Motor neuron (in vitro differentiated cells): ENCODE measurements at regions not wholly inside any gene's neighbourhood (a gene's known extent, or its start where the extent isn't known, plus 50 kb on each side); places are given as distances from the start of the nearest gene placed in this dataset.

ENCODE experiments used
- ATAC-seq, 8 experiments: fragments of 200-7000 bp; cut with Tn5 transposase; replicated peaks in 6 of 8; 2 replicates each; pipeline ENCODE4 v1.8.0; 2021; ENCODE audit warnings: mild to moderate bottlenecking in 8 of 8, moderate library complexity in 8 of 8
- H3K27ac ChIP-seq, 2 donors: fragments of 250-450 bp; sonication (Bioruptor Pico); 2 replicates each; pipeline ENCODE4 v1.9.0; 2021; ENCODE audit warnings: antibody characterized with exemption in 2 of 2, mild to moderate bottlenecking in 2 of 2, moderate library complexity in 1 of 2
- H3K4me1 ChIP-seq, 2 donors: fragments of 250-450 bp; sonication (Bioruptor Pico); replicated peaks in 1 of 2; 2 replicates each; pipeline ENCODE4 v1.6.1; 2021; ENCODE audit warnings: antibody characterized with exemption in 2 of 2, mild to moderate bottlenecking in 2 of 2, moderate library complexity in 1 of 2
- H3K4me3 ChIP-seq, 5 donors: fragments of 250-450 bp; sonication (Bioruptor Pico); 2 replicates each; pipeline ENCODE4 v1.9.0; 2021; ENCODE audit warnings: antibody characterized with exemption in 5 of 5, mild to moderate bottlenecking in 5 of 5, moderate library complexity in 4 of 5
- WGBS, 10 experiments: fragments of 450-650 bp; shearing (Covaris generic); methylation state at CpG; one replicate each; pipeline ENCODE4 v1.0.0; 2022; 5-methylcytosine and 5-hydroxymethylcytosine counted together
- in situ Hi-C, 9 experiments: fragments of 400-800 bp; cut with MboI; loops; one replicate each; pipeline ENCODE4 v1.15.0; 2021; ENCODE audit warnings: low sequenced_read_pairs in 9 of 9, low pct_unique_long_range_greater_than_20kb in 2 of 9; ENCODE audit not compliant: unreplicated experiment in 9 of 9

GRCh38 chr1:65065524-65066418 is 82.2 kb upstream of the AK4 start:
- ATAC-seq, result peak in 3 of 8 experiments; percentile 18 to 20 (median 20)
- peak overlapping the region; percentile 76 to 100 (median 93) for H3K4me3 ChIP-seq
- WGBS, 10 experiments, result 4 to 32% (median 8%) methylated on average over 2 to 10 of the region's 16 CpGs; no CpG with 5 or more reads in 4 of the 10 experiments
- peaks cover 17 to 19% of the 10 kb centered on the region in 2 donors for H3K4me1 ChIP-seq
- in situ Hi-C loops, result loop anchor here in 4 of 9 experiments (25.0 kb wide), 3 partner anchors 147 to 622 kb away; no protein-coding TSS in a partner anchor
- H3K27ac ChIP-seq, result peak overlapping the region; percentile 95 to 96

- 0% methylated on average over 2 to 3 of the region's 33 CpGs; no CpG with 5 or more reads in 7 of the 10 experiments for WGBS, 10 experiments
- ATAC-seq, result peak in 1 of 8 experiments; percentile 29
- in situ Hi-C loops, result loop anchor here in 4 of 9 experiments (25.0 kb wide), 3 partner anchors 146 to 621 kb away; no protein-coding TSS in a partner anchor
- peak overlapping the region; percentile 95 to 96 for H3K27ac ChIP-seq
- H3K4me1 ChIP-seq, result peaks cover 17 to 19% of the 10 kb centered on the region in 2 donors
- peak overlapping the region; percentile 76 to 100 (median 93) for H3K4me3 ChIP-seq
Observed at GRCh38 chr1:65066419-65066765, 81.6 kb upstream of the AK4 start.

- ATAC-seq, result peak; percentile 63 to 76 (median 64)
- in situ Hi-C loops, result loop anchor here in 4 of 9 experiments (25.0 kb wide), 3 partner anchors 145 to 620 kb away; no protein-coding TSS in a partner anchor
Observed at GRCh38 chr1:65066766-65067490, 81.1 kb upstream of the AK4 start.

GRCh38 chr1:65067491-65068201 is 80.4 kb upstream of the AK4 start:
- Histone ChIP-seq H3K4me1 (peaks cover 17 to 19% of the 10 kb centered on the region in 2 donors), H3K4me3 (peak overlapping the region; percentile 76 to 100 (median 93)), H3K27ac (peak overlapping the region; percentile 95 to 96)
- peak; percentile 24 to 73 (median 64) for ATAC-seq
- in situ Hi-C loops, result loop anchor here in 4 of 9 experiments (25.0 kb wide), 3 partner anchors 145 to 620 kb away; no protein-coding TSS in a partner anchor
- WGBS, 10 experiments, result 0 to 2% (median 0%) methylated on average over 2 to 33 of the region's 61 CpGs; no CpG with 5 or more reads in 2 of the 10 experiments

More at GRCh38 chr1:65066766-65067490, 81.1 kb upstream of the AK4 start:
- peaks cover 17 to 19% of the 10 kb centered on the region in 2 donors for H3K4me1 ChIP-seq
- peak overlapping the region; percentile 95 to 96 for H3K27ac ChIP-seq
- H3K4me3 ChIP-seq, result peak overlapping the region; percentile 76 to 100 (median 93)
- 1% methylated on average over 18 of the region's 101 CpGs; no CpG with 5 or more reads in 9 of the 10 experiments for WGBS, 10 experiments

- peak overlapping the region; percentile 95 to 96 for H3K27ac ChIP-seq
- no peak for ATAC-seq
- 0 to 55% (median 9%) methylated on average over 3 to 20 of the region's 20 CpGs for WGBS, 10 experiments
- in situ Hi-C loops, result loop anchor here in 4 of 9 experiments (25.0 kb wide), 3 partner anchors 144 to 619 kb away; no protein-coding TSS in a partner anchor
- peak overlapping the region; percentile 76 to 100 (median 93) for H3K4me3 ChIP-seq
- H3K4me1 ChIP-seq, result peaks cover 17 to 19% of the 10 kb centered on the region in 2 donors
Observed at GRCh38 chr1:65068202-65069010, 79.6 kb upstream of the AK4 start.

GRCh38 chr1:65069011-65069565 is 78.9 kb upstream of the AK4 start:
- 33 to 92% (median 60%) methylated on average over 2 to 6 of the region's 6 CpGs; no CpG with 5 or more reads in 2 of the 10 experiments for WGBS, 10 experiments
- peak overlapping the region; percentile 76 to 100 (median 93) for H3K4me3 ChIP-seq
- H3K4me1 ChIP-seq, result peaks cover 17 to 19% of the 10 kb centered on the region in 2 donors
- in situ Hi-C loops, result loop anchor here in 4 of 9 experiments (25.0 kb wide), 3 partner anchors 143 to 618 kb away; no protein-coding TSS in a partner anchor
- H3K27ac ChIP-seq, result peak overlapping the region in 1 of 2 donors; percentile 95
- no peak for ATAC-seq

- Histone ChIP-seq H3K4me1 (peaks cover 7 to 9% of the 10 kb centered on the region in 2 donors), H3K4me3 (no peak overlapping the region), H3K27ac (no peak overlapping the region)
- ATAC-seq, result no peak
- in situ Hi-C loops, result loop anchor here in 4 of 9 experiments (25.0 kb wide), 3 partner anchors 139 to 614 kb away; no protein-coding TSS in a partner anchor
- 24 to 100% (median 85%) methylated on average over 1 to 3 of the region's 3 CpGs; no CpG with 5 or more reads in 2 of the 10 experiments for WGBS, 10 experiments
Observed at GRCh38 chr1:65072845-65073244, 75.2 kb upstream of the AK4 start.

- H3K27ac ChIP-seq, result no peak overlapping the region
- no peaks in the 10 kb centered on the region for H3K4me1 ChIP-seq
- peak in 4 of 8 experiments; percentile 54 to 91 (median 88) for ATAC-seq
- no peak overlapping the region for H3K4me3 ChIP-seq
- 42 to 70% (median 54%) methylated on average over 2 to 6 of the region's 6 CpGs for WGBS, 10 experiments
- in situ Hi-C loops, result no loop called here
Observed at GRCh38 chr1:65075123-65075976, 72.7 kb upstream of the AK4 start.

GRCh38 chr1:65077369-65077768 is 70.6 kb upstream of the AK4 start:
- Histone ChIP-seq H3K4me3 (no peak overlapping the region), H3K27ac (no peak overlapping the region), H3K4me1 (no peaks in the 10 kb centered on the region)
- no peak for ATAC-seq
- in situ Hi-C loops, result no loop called here
- 0 to 88% (median 78%) methylated on average over 2 to 3 of the region's 3 CpGs for WGBS, 10 experiments

- 42 to 97% (median 84%) methylated on average over 4 to 5 of the region's 5 CpGs; no CpG with 5 or more reads in 1 of the 10 experiments for WGBS, 10 experiments
- peak in 2 of 8 experiments; percentile 40 to 43 for ATAC-seq
- no peak overlapping the region for H3K27ac ChIP-seq
- in situ Hi-C loops, result no loop called here
- H3K4me3 ChIP-seq, result no peak overlapping the region
- H3K4me1 ChIP-seq, result no peaks in the 10 kb centered on the region
Observed at GRCh38 chr1:65079941-65080340, 68.1 kb upstream of the AK4 start.
